ENCODE measurements at regions not wholly inside any gene's neighbourhood (a gene's known extent, or its start where the extent isn't known, plus 50 kb on each side); places are given as distances from the start of the nearest gene placed in this dataset.

- no peak for DNase-seq
- Histone ChIP-seq H3K27me3 (no peaks in the 10 kb centered on the region), H3K4me1 (no peaks in the 10 kb centered on the region), H3K36me3 (no peaks in the 10 kb centered on the region), H3K27ac (no peak overlapping the region), H3K4me3 (no peak overlapping the region), H3K9me3 (no peaks in the 10 kb centered on the region)
- intact Hi-C loops (cut with DNase I), result no loop called here
- TF ChIP-seq, protein P1, sequence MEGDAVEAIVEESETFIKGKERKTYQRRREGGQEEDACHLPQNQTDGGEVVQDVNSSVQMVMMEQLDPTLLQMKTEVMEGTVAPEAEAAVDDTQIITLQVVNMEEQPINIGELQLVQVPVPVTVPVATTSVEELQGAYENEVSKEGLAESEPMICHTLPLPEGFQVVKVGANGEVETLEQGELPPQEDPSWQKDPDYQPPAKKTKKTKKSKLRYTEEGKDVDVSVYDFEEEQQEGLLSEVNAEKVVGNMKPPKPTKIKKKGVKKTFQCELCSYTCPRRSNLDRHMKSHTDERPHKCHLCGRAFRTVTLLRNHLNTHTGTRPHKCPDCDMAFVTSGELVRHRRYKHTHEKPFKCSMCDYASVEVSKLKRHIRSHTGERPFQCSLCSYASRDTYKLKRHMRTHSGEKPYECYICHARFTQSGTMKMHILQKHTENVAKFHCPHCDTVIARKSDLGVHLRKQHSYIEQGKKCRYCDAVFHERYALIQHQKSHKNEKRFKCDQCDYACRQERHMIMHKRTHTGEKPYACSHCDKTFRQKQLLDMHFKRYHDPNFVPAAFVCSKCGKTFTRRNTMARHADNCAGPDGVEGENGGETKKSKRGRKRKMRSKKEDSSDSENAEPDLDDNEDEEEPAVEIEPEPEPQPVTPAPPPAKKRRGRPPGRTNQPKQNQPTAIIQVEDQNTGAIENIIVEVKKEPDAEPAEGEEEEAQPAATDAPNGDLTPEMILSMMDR (IDR thresholded peaks at IDR 0.05), result no peak
- no peak for TF ChIP-seq POLR2A (IDR thresholded peaks at IDR 0.05)
- 0% methylated on average over 1 of the region's 1 CpG for WGBS, 2 donors
Measured at GRCh38 chr4:132669786-132670185, 479.3 kb upstream of the PCDH10 start.

DNA sequence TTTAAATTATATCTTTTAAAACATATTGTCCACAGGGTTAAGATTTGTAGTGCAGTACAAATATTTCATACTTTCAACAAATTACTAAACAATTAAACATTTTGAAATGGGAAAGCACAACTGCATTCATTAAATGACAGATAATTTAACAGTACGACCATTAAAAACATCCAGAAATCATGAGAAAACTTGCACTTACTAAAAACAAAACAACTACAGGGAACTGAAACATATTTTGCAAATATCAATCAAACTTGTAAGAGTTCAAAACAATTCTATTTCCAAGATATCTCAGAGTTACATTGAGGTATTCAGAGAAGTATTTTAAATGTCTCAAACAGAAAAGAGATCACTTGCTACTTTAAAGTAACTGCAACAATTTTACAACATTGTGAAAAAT, 478.5 kb upstream of the PCDH10 start:
- H3K4me1 ChIP-seq, result no peaks in the 10 kb centered on the region
- H3K36me3 ChIP-seq, result no peaks in the 10 kb centered on the region
- no peak for DNase-seq
- H3K27ac ChIP-seq, result no peak overlapping the region
- H3K9me3 ChIP-seq, result no peaks in the 10 kb centered on the region
- H3K27me3 ChIP-seq, result no peaks in the 10 kb centered on the region
- WGBS, 2 donors, result 54 to 81% methylated on average over 1 of the region's 1 CpG
- intact Hi-C loops (cut with DNase I), result no loop called here
- TF ChIP-seq POLR2A (IDR thresholded peaks at IDR 0.05), result no peak
- TF ChIP-seq, protein P1 (IDR thresholded peaks at IDR 0.05), result no peak
- H3K4me3 ChIP-seq, result no peak overlapping the region

GRCh38 chr4:132683957-132684356, 465.1 kb upstream of the PCDH10 start:
- intact Hi-C loops (cut with DNase I), result no loop called here
- peaks cover 0 to 8% (median 0%) of the 10 kb centered on the region in 3 donors for H3K9me3 ChIP-seq
- H3K36me3 ChIP-seq, result no peaks in the 10 kb centered on the region
- H3K4me3 ChIP-seq, result no peak overlapping the region
- no peaks in the 10 kb centered on the region for H3K27me3 ChIP-seq
- H3K4me1 ChIP-seq, result no peaks in the 10 kb centered on the region
- H3K27ac ChIP-seq, result no peak overlapping the region
- TF ChIP-seq, protein P1 (IDR thresholded peaks at IDR 0.05), result no peak
- TF ChIP-seq POLR2A (IDR thresholded peaks at IDR 0.05), result no peak
- DNase-seq, result no peak

- Histone ChIP-seq H3K4me3 (no peak overlapping the region), H3K9me3 (no peaks in the 10 kb centered on the region), H3K4me1 (no peaks in the 10 kb centered on the region), H3K36me3 (no peaks in the 10 kb centered on the region), H3K27me3 (no peaks in the 10 kb centered on the region), H3K27ac (no peak overlapping the region)
- WGBS, 2 donors, result 40 to 66% methylated on average over 2 of the region's 2 CpGs
- DNase-seq, result no peak
- intact Hi-C loops (cut with DNase I), result no loop called here
- TF ChIP-seq, protein P1 (IDR thresholded peaks at IDR 0.05), result no peak
- TF ChIP-seq POLR2A (IDR thresholded peaks at IDR 0.05), result no peak
Measured at GRCh38 chr4:132691026-132691425, 458.1 kb upstream of the PCDH10 start.

DNA sequence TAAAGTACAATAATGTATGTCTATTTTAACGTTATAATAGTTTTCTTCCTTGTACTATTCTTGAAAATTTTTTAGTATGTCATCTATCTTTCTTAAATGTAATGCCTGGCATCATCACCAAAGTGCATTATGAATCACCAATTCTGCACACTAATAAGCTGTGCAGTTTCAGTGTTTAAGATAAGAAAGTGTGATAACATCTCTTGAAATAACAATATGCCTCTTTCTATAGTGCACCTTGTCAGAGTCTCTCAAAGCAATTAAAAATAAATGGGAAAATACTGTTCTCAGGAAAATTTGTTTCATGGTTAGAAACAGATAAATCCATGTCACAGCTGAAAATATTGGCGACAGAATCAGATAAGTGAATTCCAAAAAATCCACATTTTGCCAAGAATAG, 457.4 kb upstream of the PCDH10 start:
- H3K27me3 ChIP-seq, result no peaks in the 10 kb centered on the region
- DNase-seq, result no peak
- intact Hi-C loops (cut with DNase I), result no loop called here
- 43 to 65% methylated on average over 2 of the region's 2 CpGs for WGBS, 2 donors
- no peaks in the 10 kb centered on the region for H3K36me3 ChIP-seq
- H3K9me3 ChIP-seq, result no peaks in the 10 kb centered on the region
- no peak overlapping the region for H3K27ac ChIP-seq
- TF ChIP-seq, protein P1 (IDR thresholded peaks at IDR 0.05), result no peak
- TF ChIP-seq POLR2A (IDR thresholded peaks at IDR 0.05), result no peak
- no peak overlapping the region for H3K4me3 ChIP-seq
- H3K4me1 ChIP-seq, result no peaks in the 10 kb centered on the region

Measured in esophagus squamous epithelium (tissue), 5 donors.